Large intestine (tissue), 3 donors: ENCODE measurements at regions not wholly inside any gene's neighbourhood (a gene's known extent, or its start where the extent isn't known, plus 50 kb on each side); places are given as distances from the start of the nearest gene placed in this dataset.
A peak's percentile ranks its signal among the peaks of the same experiment; 100 is the strongest.

ENCODE experiments used
- DNase-seq, 2 donors: peaks; one replicate each; pipeline versions ENCODE4 v3.0.0 to v3.0.0-alpha.2; 2013
- H3K27ac ChIP-seq: one replicate; pipeline ENCODE4 v1.5.1; 2013; ENCODE audit warnings: low read length
- H3K27me3 ChIP-seq: 2 replicates; pipeline ENCODE4 v1.6.1; 2013; ENCODE audit warnings: low read length; ENCODE audit not compliant: control insufficient read depth, insufficient read depth
- H3K36me3 ChIP-seq: 2 replicates; pipeline ENCODE4 v1.6.1; 2013; ENCODE audit warnings: low read length; ENCODE audit not compliant: control insufficient read depth, insufficient read depth
- H3K4me1 ChIP-seq: one replicate; pipeline ENCODE4 v1.6.1; 2013; ENCODE audit warnings: low read length; ENCODE audit not compliant: control insufficient read depth, insufficient read depth
- H3K4me3 ChIP-seq: one replicate; pipeline ENCODE4 v1.5.1; 2013; ENCODE audit warnings: low read length
- H3K9me3 ChIP-seq: one replicate; pipeline ENCODE4 v1.6.1; 2013; ENCODE audit warnings: mild to moderate bottlenecking, low read depth, low read length, moderate library complexity; ENCODE audit not compliant: control insufficient read depth
- WGBS: methylation state at CpG from one replicate; pipeline ENCODE4 v1.1.5; 2013; ENCODE audit warnings: low lambda C conversion rate; ENCODE audit not compliant: insufficient coverage; 5-methylcytosine and 5-hydroxymethylcytosine counted together

DNA sequence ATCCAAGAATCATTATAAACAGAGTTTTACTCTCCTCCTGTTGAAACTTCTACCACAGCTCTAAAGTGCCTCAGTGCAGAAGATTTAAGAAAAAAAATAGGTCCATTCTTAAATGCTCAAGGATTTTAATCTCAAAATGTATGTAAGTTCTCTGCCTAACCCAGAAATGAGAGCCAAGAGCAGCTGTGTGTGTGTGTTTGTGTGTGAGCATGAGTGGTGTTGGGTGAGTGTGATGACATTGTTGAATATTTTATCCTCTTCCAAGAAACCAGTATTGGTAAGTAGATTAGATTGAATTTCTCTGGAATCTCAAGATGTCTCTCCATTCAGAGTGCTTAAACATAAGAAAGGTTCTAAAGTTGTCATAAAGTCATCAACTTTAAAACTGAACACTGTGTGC is 363.6 kb upstream of the NFE2L3 start:
- Histone ChIP-seq H3K27me3 (peaks cover 6% of the 10 kb centered on the region), H3K36me3 (no peaks in the 10 kb centered on the region), H3K27ac (peak overlapping the region; percentile 71), H3K9me3 (no peaks in the 10 kb centered on the region), H3K4me3 (no peak overlapping the region), H3K4me1 (peaks cover 3% of the 10 kb centered on the region)
- DNase-seq, result no peak

DNA sequence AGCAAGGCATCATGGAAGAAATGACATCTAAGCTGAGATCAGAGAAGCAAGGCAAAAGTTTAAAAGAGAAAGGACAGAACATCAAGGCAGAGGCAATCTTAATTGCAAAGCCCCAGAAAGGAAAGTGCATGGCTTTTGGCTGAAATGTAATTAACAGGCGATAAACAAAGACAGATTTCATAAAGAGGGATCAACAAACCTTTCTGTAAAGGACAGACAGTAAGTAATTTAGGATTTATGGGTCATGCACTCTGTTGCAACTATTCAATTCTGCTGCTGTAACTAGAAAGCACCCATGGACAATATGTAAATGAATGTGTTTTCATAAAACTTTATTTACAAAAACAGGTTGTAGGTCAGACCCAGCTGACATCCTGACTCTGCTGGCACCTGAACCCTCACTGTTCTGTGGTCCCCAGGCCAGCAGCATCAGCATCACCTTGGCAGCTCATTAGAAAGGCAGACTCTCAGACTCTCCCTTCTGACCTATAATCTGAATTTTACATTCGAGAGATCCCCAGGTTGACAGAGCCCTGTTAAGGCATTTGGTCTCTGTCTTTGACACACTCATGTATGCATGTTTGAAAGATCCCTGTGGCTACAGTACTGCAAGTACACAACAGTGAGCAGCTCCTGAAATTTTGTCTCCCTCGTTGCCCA is 362.9 kb upstream of the NFE2L3 start:
- H3K4me1 ChIP-seq, result peaks cover 3% of the 10 kb centered on the region
- no CpG with 5 or more reads among the region's 3 CpGs for WGBS
- no peaks in the 10 kb centered on the region for H3K9me3 ChIP-seq
- peak overlapping the region; percentile 71 for H3K27ac ChIP-seq
- DNase-seq, result no peak
- peaks cover 6% of the 10 kb centered on the region for H3K27me3 ChIP-seq
- no peaks in the 10 kb centered on the region for H3K36me3 ChIP-seq
- peak overlapping the region; percentile 0 for H3K4me3 ChIP-seq

DNA sequence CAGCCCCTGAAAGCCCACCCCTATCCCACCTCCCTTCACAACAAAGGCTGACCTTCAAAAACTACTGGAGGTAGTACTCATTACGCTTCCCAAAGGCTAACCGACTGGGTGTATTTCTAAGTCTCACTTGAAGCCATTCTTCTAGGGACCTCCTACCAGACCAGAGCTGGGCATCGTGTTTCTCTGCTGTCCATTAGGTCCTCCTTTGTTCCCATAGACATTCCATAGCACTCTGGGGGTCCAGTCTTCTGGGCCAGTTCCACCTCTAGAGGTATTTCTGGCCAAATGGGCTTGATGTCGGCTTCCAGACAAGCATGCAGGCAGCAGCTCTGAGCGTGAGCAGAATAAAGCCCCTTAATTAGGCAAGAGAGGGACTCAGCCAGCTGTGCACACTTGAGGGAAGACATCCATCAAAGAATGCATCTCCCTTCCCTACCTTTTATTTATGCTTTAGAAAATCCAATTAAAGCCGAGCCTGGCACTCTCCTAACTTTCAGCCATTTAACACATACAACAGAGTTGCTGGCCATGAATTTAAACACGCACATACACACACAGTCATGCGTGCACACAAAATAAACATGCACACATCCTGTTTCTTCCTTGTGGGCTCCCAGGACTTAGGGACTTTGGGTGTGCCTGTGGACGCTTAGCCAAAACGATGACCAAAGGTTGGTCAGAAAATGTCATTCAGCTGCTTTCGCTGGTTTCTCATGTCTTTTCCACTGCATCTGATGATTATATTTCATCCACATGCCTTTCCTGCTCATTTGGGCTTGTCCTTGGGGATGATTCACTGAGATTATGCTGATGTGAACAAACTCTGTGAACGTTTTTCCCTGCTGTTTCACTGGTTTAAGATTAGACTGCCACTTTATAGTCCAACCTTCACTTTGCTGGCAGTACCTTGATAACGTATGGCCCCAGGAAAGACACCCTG is 362.0 kb upstream of the NFE2L3 start:
- peak in 1 of 2 donors; percentile 37 for DNase-seq
- 100% methylated on average over 1 of the region's 13 CpGs for WGBS
- H3K27ac ChIP-seq, result peak overlapping the region; percentile 71
- peaks cover 3% of the 10 kb centered on the region for H3K4me1 ChIP-seq
- H3K9me3 ChIP-seq, result no peaks in the 10 kb centered on the region
- peak overlapping the region; percentile 17 for H3K4me3 ChIP-seq
- peaks cover 6% of the 10 kb centered on the region for H3K27me3 ChIP-seq
- H3K36me3 ChIP-seq, result no peaks in the 10 kb centered on the region

DNA sequence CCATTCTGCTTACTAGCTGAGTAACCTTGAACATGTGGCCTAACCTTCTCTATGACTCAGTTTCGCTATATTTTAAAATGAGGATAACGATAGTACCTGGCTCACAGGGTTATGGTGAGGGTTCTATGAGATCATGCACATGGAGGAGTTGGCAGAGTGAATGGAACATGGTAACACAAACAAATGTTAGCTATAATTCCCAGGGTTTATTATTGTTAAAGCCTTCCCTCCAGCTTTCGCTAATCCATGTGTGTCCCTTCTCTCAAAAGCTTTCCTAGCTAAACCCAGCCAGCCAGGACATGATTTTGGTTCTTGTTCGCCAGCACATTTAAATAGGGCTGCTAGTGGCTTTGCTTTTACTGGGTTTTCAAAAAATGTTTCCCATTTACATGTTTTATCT is 361.0 kb upstream of the NFE2L3 start:
- Histone ChIP-seq H3K27me3 (peaks cover 5% of the 10 kb centered on the region), H3K9me3 (no peaks in the 10 kb centered on the region), H3K36me3 (no peaks in the 10 kb centered on the region), H3K27ac (peak overlapping the region; percentile 5), H3K4me3 (no peak overlapping the region), H3K4me1 (peaks cover 3% of the 10 kb centered on the region)
- WGBS, result 90% methylated on average over 2 of the region's 4 CpGs
- DNase-seq, result no peak

DNA sequence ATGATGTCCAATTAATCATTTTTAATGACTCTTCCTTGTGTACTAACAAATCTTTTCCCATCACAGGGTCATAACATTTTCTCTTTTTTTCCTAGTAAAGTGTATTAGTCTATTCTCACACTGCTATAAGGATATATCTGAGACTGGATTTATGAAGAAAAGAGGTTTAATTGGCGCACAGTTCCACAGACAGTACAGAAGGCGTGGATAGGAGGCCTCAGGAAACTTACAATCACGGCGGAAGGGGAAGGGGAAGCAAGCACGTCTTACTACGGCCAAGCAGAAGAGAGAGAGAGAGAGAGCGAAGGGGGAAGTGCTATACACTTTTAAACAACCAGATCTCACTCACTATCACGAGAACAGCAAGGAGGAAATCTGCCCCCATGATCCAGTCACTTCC is 359.4 kb upstream of the NFE2L3 start:
- 83% methylated on average over 1 of the region's 8 CpGs for WGBS
- no peaks in the 10 kb centered on the region for H3K9me3 ChIP-seq
- H3K27ac ChIP-seq, result no peak overlapping the region
- no peak overlapping the region for H3K4me3 ChIP-seq
- no peak for DNase-seq
- no peaks in the 10 kb centered on the region for H3K36me3 ChIP-seq
- H3K4me1 ChIP-seq, result no peaks in the 10 kb centered on the region
- peaks cover 3% of the 10 kb centered on the region for H3K27me3 ChIP-seq

DNA sequence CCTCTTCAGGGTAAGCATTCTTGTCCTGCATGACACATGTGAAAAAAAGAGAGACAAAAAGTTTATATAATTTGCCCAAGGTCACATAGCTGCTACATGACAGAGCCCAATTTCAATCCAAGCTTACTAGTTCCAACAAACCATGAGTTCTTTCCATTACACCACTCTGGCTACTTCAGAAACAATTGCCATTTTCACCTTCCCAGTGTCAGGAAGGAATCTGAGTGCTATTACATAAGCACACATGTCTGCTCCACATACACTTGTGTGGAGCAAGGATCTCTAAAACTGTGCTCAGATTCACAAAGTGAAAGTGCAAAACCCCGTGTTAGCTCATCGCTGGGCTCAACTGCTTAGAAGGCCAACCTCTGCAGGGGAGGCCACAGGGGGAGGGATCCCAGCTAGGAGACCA is 356.2 kb upstream of the NFE2L3 start:
- Histone ChIP-seq H3K27ac (peak overlapping the region; percentile 23), H3K4me3 (no peak overlapping the region), H3K9me3 (no peaks in the 10 kb centered on the region), H3K36me3 (no peaks in the 10 kb centered on the region), H3K4me1 (no peaks in the 10 kb centered on the region), H3K27me3 (no peaks in the 10 kb centered on the region)
- no CpG with 5 or more reads among the region's 2 CpGs for WGBS
- DNase-seq, result peak; percentile 13 to 14

DNA sequence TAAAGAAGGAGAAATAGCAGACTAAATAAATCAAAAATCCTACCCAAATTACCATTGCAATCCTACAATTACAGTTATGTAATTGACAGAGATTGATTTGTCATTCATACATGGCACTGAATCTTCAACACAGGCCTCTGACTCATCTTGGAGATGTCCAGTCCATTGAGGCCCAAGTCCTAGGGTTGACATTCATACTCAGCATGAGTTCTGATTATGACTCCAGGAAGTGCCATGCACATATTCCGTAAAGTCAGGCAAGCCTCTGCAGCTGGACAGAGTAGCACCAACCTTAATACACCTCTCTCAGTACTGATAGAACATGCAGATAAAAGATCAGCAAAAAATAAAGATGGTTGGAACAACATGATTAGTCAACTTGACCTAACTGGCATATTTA is 353.7 kb upstream of the NFE2L3 start:
- WGBS, result no CpG with 5 or more reads among the region's 1 CpG

DNA sequence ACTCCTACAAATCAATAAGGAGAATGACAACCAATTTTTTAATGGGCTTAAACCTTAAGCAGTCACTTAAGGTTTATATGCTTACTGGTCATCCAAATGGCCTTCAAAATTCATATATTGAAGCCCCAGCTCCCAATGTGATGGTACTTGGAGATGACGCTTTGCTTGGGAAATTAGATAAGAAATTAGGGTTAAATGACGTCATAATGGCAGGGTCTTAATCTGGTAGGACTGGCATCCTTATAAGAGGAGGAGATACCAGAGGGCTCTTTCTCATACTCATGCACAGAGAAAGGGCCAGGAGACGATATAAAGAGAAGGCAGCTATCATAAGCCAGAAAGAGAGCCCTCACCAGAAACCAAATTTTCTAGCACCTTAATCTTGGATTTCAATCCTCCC is 350.8 kb upstream of the NFE2L3 start:
- Histone ChIP-seq H3K27me3 (peaks cover 5% of the 10 kb centered on the region), H3K27ac (no peak overlapping the region), H3K4me3 (no peak overlapping the region), H3K36me3 (no peaks in the 10 kb centered on the region), H3K4me1 (no peaks in the 10 kb centered on the region), H3K9me3 (no peaks in the 10 kb centered on the region)
- WGBS, result no CpG with 5 or more reads among the region's 3 CpGs
- DNase-seq, result no peak

More for the DNA sequence above, 353.7 kb upstream of the NFE2L3 start:
- Histone ChIP-seq H3K9me3 (no peaks in the 10 kb centered on the region), H3K27me3 (peaks cover 3% of the 10 kb centered on the region), H3K4me1 (no peaks in the 10 kb centered on the region), H3K36me3 (no peaks in the 10 kb centered on the region), H3K27ac (no peak overlapping the region), H3K4me3 (no peak overlapping the region)
- no peak for DNase-seq

DNA sequence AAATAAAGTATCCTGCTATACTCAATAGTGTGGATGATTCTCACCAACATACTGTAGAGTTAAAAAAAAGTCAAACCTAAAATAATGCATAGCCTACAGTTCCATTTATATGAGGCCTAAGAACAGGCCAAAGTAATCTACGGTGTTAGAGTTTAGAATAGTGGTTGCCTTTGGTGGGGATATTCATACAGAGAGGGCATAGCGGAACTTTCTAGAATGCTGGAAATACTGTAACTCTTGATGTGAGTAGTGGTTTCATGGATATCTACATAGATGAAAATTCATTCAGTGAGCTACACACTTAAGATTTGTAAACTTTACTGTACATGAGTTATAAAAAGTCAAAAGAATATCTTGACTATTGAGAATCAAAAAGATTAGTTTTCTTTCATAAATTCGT is 349.9 kb upstream of the NFE2L3 start:
- no peak overlapping the region for H3K27ac ChIP-seq
- peaks cover 5% of the 10 kb centered on the region for H3K27me3 ChIP-seq
- 100% methylated on average over 1 of the region's 3 CpGs for WGBS
- H3K4me1 ChIP-seq, result no peaks in the 10 kb centered on the region
- no peaks in the 10 kb centered on the region for H3K9me3 ChIP-seq
- no peaks in the 10 kb centered on the region for H3K36me3 ChIP-seq
- DNase-seq, result no peak
- H3K4me3 ChIP-seq, result no peak overlapping the region

DNA sequence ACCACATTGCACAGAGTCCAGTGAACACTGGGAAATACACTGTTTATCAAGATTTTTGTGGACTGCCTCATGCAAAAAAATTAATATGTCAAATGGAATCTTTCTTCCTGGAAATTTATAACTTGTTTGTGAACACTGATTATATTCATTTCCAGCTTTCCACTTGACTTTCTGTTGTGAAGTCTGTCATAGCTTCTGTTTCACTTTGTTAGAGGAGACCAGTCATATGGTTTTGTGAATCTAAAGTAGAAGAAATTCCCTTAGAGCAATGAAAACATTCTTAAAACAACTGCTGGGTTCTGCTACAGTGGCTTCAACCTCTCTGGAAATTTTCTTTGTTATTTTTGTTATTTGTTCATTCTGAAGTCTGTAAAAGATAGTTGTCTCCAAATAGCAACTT is 349.5 kb upstream of the NFE2L3 start:
- no peaks in the 10 kb centered on the region for H3K9me3 ChIP-seq
- no peak overlapping the region for H3K4me3 ChIP-seq
- H3K27me3 ChIP-seq, result peaks cover 5% of the 10 kb centered on the region
- no peak overlapping the region for H3K27ac ChIP-seq
- no peaks in the 10 kb centered on the region for H3K36me3 ChIP-seq
- no peaks in the 10 kb centered on the region for H3K4me1 ChIP-seq
- DNase-seq, result no peak
